Heart right ventricle (tissue), 16 donors: ENCODE measurements at regions not wholly inside any gene's neighbourhood (a gene's known extent, or its start where the extent isn't known, plus 50 kb on each side); places are given as distances from the start of the nearest gene placed in this dataset.

ENCODE experiments used
- ATAC-seq, 8 donors: fragments of 200-7000 bp; cut with Tn5 transposase; one replicate each; pipeline ENCODE4 v1.9.1; 2020; ENCODE audit warnings: mild to moderate bottlenecking in 8 of 8, moderate library complexity in 8 of 8, moderate number of reproducible peaks in 1 of 8
- DNase-seq, 2 donors: peaks; one replicate each; pipeline ENCODE4 v3.0.0-alpha.2; 2020
- H3K27ac ChIP-seq, 10 donors: fragments of 200-600 bp; sonication (generic) in 2 of 10; one replicate each; pipeline versions ENCODE4 v1.5.0 to v1.8.0; 2020 to 2022; ENCODE audit warnings: mild to moderate bottlenecking in 3 of 10
- H3K27me3 ChIP-seq, 7 donors: fragments of 200-600 bp; one replicate each; pipeline ENCODE4 v1.8.0; 2021 to 2022; ENCODE audit warnings: mild to moderate bottlenecking in 2 of 7
- H3K36me3 ChIP-seq, 9 donors: fragments of 200-600 bp; sonication (generic) in 1 of 9; one replicate each; pipeline versions ENCODE4 v1.5.0 to v1.8.0; 2020 to 2022; ENCODE audit warnings: mild to moderate bottlenecking in 2 of 9
- H3K4me1 ChIP-seq, 9 donors: fragments of 200-600 bp; sonication (generic) in 1 of 9; one replicate each; pipeline versions ENCODE4 v1.5.0 to v1.8.0; 2020 to 2022; ENCODE audit warnings: mild to moderate bottlenecking in 4 of 9
- H3K4me3 ChIP-seq, 10 donors: fragments of 200-600 bp; sonication (generic) in 2 of 10; one replicate each; pipeline versions ENCODE4 v1.5.0 to v1.8.0; 2020 to 2022; ENCODE audit warnings: mild to moderate bottlenecking in 7 of 10, moderate library complexity in 2 of 10
- H3K9me3 ChIP-seq, 11 donors: fragments of 200-600 bp in 10 of 11; sonication (generic) in 2 of 11; one replicate each; pipeline versions ENCODE4 v1.5.0 to v1.8.0; 2013 to 2022; ENCODE audit warnings: mild to moderate bottlenecking in 2 of 11, control low read depth in 1 of 11, moderate library complexity in 1 of 11
- WGBS, 2 donors: extraction: QIAGEN DNeasy Blood & Tissue Kit; methylation state at CpG; one replicate each; pipeline ENCODE4 v1.1.7; 2013; ENCODE audit warnings: inconsistent platforms in 1 of 2; 5-methylcytosine and 5-hydroxymethylcytosine counted together
- intact Hi-C, 10 donors: fragments of 100-400 bp; cut with DNase I; formaldehyde crosslinking; loops; one replicate each; pipeline versions ENCODE4 v1.11.1 to v1.14.2; 2022
- TF ChIP-seq, protein P1 (sequence below), 9 donors: fragments of 200-600 bp; sonication (generic) in 2 of 9; IDR thresholded peaks; one replicate each; pipeline versions ENCODE4 v1.5.0 to v1.8.0; 2021 to 2022; ENCODE audit warnings: antibody characterized with exemption in 9 of 9, mild to moderate bottlenecking in 5 of 9, moderate library complexity in 1 of 9
- donor health status: Arrhythmogenic right ventricular cardiomyopathy.
- donor health status: ischemic (EF 13 %, LVEDD 7.1; RV severe dilation, severe dysfunction).
- donor health status: healthy with polysubstance abuse.
- donor health status: DM: no; HTN: yes; CAD: no.
- donor health status: DM: no; HTN: no; CAD: no.
- donor health status: ischemic (EF 25% LVEDD 6.9; RV normal size, moderate dysfunction).
- donor health status: ischemic (EF 25% LVEDD 5.7; RV mildly dilated, moderate dysfunction).
- donor health status: healthy.
- donor health status: DM: yes; HTN: yes; CAD: no.
- donor health status: Ischemic cardiomyopathy.
- donor health status: ischemic (EF 35%, LVEDD 5.7; RV mildly dilated, moderate dysfunction).
- donor health status: nonischemic (EF 11% LVEDD 7.7; RV severe dilation, severe dysfunction).
- donor health status: DM: yes; HTN: yes; CAD: no.
- donor health status: PGD.
- donor health status: ischemic (EF 29% LVEDD 5.4; RV normal size, mild dysfunction).
- donor health status: nonischemic (EF 23%, LVEDD 6.1; RV moderate dilation, normal function).

DNA sequence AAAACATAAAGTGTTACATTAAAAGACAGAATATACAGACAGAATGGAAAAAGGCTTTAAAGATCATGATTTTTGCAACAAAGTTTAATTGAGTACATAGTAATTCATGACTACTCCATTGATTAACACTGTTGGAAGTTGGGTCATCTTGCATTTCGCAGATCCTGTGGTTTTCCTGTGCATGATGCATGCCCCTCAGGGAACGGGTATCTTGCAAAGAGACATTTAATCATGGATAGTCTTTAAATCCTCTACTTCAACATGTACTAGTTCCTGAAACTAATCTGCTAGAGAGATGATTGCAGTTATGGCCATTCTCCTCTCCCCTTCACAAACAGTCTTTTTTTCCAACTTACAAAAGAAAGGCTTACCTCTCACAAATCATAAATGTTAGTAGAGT, 155.6 kb upstream of the DSEL start:
- Histone ChIP-seq H3K27me3 (no peaks in the 10 kb centered on the region), H3K36me3 (no peaks in the 10 kb centered on the region), H3K9me3 (no peaks in the 10 kb centered on the region), H3K4me1 (no peaks in the 10 kb centered on the region), H3K4me3 (no peak overlapping the region), H3K27ac (no peak overlapping the region)
- 67 to 82% methylated on average over 2 of the region's 2 CpGs for WGBS, 2 donors
- no peak for DNase-seq
- TF ChIP-seq, protein P1, sequence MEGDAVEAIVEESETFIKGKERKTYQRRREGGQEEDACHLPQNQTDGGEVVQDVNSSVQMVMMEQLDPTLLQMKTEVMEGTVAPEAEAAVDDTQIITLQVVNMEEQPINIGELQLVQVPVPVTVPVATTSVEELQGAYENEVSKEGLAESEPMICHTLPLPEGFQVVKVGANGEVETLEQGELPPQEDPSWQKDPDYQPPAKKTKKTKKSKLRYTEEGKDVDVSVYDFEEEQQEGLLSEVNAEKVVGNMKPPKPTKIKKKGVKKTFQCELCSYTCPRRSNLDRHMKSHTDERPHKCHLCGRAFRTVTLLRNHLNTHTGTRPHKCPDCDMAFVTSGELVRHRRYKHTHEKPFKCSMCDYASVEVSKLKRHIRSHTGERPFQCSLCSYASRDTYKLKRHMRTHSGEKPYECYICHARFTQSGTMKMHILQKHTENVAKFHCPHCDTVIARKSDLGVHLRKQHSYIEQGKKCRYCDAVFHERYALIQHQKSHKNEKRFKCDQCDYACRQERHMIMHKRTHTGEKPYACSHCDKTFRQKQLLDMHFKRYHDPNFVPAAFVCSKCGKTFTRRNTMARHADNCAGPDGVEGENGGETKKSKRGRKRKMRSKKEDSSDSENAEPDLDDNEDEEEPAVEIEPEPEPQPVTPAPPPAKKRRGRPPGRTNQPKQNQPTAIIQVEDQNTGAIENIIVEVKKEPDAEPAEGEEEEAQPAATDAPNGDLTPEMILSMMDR (IDR thresholded peaks at IDR 0.05), result no peak
- intact Hi-C loops, result no loop called here
- ATAC-seq, result no peak

DNA sequence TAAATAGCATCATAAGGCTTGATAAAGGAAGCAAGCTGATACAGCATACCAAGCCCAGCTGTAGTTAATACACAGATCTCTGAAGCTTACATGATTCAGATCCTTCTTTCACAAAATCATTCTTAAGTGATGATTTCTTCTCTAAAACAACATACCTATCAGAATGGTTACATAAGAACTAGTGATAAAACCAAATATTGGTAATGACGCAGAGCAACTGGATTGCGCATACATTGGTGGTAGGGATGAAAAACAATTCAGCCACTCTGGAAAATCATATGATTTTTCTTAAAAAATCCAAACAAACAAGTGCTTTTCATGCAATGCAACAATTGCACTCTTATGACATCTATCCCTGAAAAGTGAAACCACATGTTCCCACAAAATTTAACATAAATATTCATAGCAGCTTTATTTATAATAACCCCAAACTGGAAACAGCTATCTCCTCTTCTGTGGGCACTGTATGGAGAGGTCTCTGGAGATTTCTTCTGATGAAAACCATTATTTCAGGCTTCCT, 153.6 kb upstream of the DSEL start:
- H3K27me3 ChIP-seq, result no peaks in the 10 kb centered on the region
- intact Hi-C loops, result no loop called here
- H3K4me3 ChIP-seq, result no peak overlapping the region
- H3K9me3 ChIP-seq, result no peaks in the 10 kb centered on the region
- H3K36me3 ChIP-seq, result no peaks in the 10 kb centered on the region
- TF ChIP-seq, protein P1 (IDR thresholded peaks at IDR 0.05), result no peak
- H3K27ac ChIP-seq, result no peak overlapping the region
- ATAC-seq (no peak), DNase-seq (no peak)
- 80 to 83% methylated on average over 2 of the region's 2 CpGs for WGBS, 2 donors
- H3K4me1 ChIP-seq, result no peaks in the 10 kb centered on the region

DNA sequence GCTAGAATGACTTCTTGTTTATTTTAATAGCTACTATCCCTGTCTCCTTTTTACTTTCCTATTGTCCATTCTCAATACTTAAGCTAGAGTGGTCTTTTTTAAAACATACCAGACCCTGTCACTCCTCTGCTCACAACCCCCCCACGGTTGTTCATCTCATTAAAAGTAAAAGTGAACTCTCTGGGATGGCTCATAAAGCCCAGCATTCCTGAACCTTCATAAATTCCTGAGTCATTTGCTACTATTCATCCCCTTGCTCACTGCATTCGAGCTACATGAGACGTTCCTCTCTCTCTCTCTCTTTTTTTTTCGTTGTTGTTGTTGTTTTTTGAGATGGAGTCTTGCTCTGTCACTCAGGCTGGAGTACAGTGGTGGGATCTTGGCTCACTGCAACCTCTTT, 148.7 kb upstream of the DSEL start:
- Histone ChIP-seq H3K4me1 (no peaks in the 10 kb centered on the region), H3K27ac (no peak overlapping the region), H3K36me3 (no peaks in the 10 kb centered on the region), H3K27me3 (no peaks in the 10 kb centered on the region), H3K9me3 (no peaks in the 10 kb centered on the region), H3K4me3 (no peak overlapping the region)
- intact Hi-C loops, result no loop called here
- 62 to 67% methylated on average over 4 of the region's 4 CpGs for WGBS, 2 donors
- ATAC-seq (no peak), DNase-seq (no peak)
- TF ChIP-seq, protein P1 (IDR thresholded peaks at IDR 0.05), result no peak

DNA sequence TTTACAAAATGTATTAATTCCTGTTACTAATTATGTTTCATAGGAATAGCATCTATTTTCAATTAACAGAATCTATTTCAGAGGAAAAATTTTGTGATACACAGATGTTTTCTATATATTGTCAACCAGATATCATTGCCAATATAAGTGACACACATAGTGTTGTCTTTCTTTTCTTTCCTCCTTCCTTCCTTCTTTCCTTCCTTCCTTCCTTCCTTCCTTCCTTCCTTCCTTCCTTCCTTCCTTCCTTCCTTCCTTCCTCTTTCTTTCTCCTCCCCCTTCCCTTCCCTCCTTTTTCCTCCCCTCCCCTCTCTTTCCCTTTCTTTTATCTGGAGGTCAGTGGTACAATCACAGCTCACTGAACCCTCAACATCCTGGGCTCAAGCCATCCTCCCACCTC, 146.5 kb upstream of the DSEL start:
- intact Hi-C loops, result no loop called here
- H3K27ac ChIP-seq, result no peak overlapping the region
- no peak overlapping the region for H3K4me3 ChIP-seq
- no peaks in the 10 kb centered on the region for H3K4me1 ChIP-seq
- ATAC-seq, result no peak
- no peaks in the 10 kb centered on the region for H3K9me3 ChIP-seq
- no peaks in the 10 kb centered on the region for H3K27me3 ChIP-seq
- TF ChIP-seq, protein P1 (IDR thresholded peaks at IDR 0.05), result no peak
- DNase-seq, result no peak
- H3K36me3 ChIP-seq, result no peaks in the 10 kb centered on the region

DNA sequence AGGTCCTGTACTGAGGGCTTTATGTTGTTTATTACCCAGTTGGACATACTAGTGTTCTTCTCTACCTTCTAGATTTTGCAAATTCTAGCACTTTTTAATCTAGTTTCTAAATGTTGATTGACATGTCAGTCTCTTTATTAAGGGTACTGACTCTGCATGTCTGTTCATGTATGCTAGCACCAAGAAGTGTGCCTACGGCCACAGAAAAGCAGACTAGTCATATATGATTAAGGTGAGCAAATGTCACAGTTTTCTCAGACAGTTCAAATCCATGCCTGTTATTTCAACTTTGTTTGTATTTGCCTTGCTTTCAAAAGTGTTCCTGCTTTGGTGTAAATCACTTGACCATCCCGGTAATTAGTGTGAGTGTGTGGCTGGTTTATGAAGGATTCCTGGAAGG, 145.0 kb upstream of the DSEL start:
- DNase-seq (no peak), ATAC-seq (no peak)
- WGBS, 2 donors, result 89 to 96% methylated on average over 2 of the region's 2 CpGs
- TF ChIP-seq, protein P1 (IDR thresholded peaks at IDR 0.05), result no peak
- H3K27ac ChIP-seq, result no peak overlapping the region
- H3K36me3 ChIP-seq, result no peaks in the 10 kb centered on the region
- no peaks in the 10 kb centered on the region for H3K9me3 ChIP-seq
- intact Hi-C loops, result no loop called here
- no peak overlapping the region for H3K4me3 ChIP-seq
- H3K27me3 ChIP-seq, result no peaks in the 10 kb centered on the region
- no peaks in the 10 kb centered on the region for H3K4me1 ChIP-seq
